ENCODE measurements at regions not wholly inside any gene's neighbourhood (a gene's known extent, or its start where the extent isn't known, plus 50 kb on each side); places are given as distances from the start of the nearest gene placed in this dataset.

GRCh38 chr16:86996081-86996480, 321.1 kb downstream of the C16orf95 start:
- H3K4me2 ChIP-seq (ENCODE audit: low read length): no peak overlapping the region
- no peaks in the 10 kb centered on the region for H3K79me2 ChIP-seq (ENCODE audit: low read length)
- no peaks in the 10 kb centered on the region for H3K4me1 ChIP-seq (ENCODE audit: low read length)
- H3K36me3 ChIP-seq (replicated peaks; ENCODE audit: low read depth, low read length): no peaks in the 10 kb centered on the region
- no peak overlapping the region for H2AFZ ChIP-seq (ENCODE audit: low read depth, low read length)
- no peak for TF ChIP-seq CTCF (IDR thresholded peaks at IDR 0.05; ENCODE audit: low read depth, low read length)
- TF ChIP-seq EZH2phosphoT487 (IDR thresholded peaks at IDR 0.05; ENCODE audit: low read depth): no peak
- H3K4me3 ChIP-seq (ENCODE audit: low read length): no peak overlapping the region
- no peaks in the 10 kb centered on the region for H4K20me1 ChIP-seq (ENCODE audit: insufficient read depth, low read length)
- H3K9me3 ChIP-seq (ENCODE audit: insufficient read depth, low read length): no peaks in the 10 kb centered on the region
- H3K27ac ChIP-seq (ENCODE audit: low read length): no peak overlapping the region
- no peak overlapping the region for H3K9ac ChIP-seq (ENCODE audit: low read length)
- no peaks in the 10 kb centered on the region for H3K27me3 ChIP-seq (ENCODE audit: low read depth, low read length)

DNA sequence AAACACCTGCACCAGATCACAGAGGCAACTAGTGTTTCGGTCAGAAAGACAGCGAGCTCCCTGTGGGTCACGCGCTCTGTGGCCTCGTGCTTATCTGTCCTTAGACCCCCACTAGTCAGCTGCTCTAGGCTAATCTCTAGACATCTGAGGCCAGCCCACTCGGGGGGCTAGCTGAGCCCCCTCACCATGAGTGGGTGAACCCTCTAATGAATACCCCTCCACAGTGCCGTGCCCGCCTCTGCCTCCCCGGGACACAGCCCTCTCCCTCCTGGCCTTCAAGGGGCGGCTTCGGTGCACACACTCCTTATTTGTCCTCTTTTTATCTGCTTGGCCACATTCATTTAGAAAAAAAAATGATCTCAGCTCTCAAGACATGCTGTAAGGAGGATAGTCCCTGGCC, 320.1 kb downstream of the C16orf95 start:
- Histone ChIP-seq H3K27ac (ENCODE audit: low read length) (no peak overlapping the region), H4K20me1 (ENCODE audit: insufficient read depth, low read length) (no peaks in the 10 kb centered on the region), H3K36me3 (replicated peaks; ENCODE audit: low read depth, low read length) (no peaks in the 10 kb centered on the region), H3K79me2 (ENCODE audit: low read length) (no peaks in the 10 kb centered on the region), H2AFZ (ENCODE audit: low read depth, low read length) (no peak overlapping the region), H3K4me1 (ENCODE audit: low read length) (no peaks in the 10 kb centered on the region), H3K27me3 (ENCODE audit: low read depth, low read length) (no peaks in the 10 kb centered on the region), H3K9ac (ENCODE audit: low read length) (no peak overlapping the region), H3K4me2 (ENCODE audit: low read length) (no peak overlapping the region), H3K9me3 (ENCODE audit: insufficient read depth, low read length) (no peaks in the 10 kb centered on the region), H3K4me3 (ENCODE audit: low read length) (no peak overlapping the region)
- no peak for TF ChIP-seq EZH2phosphoT487 (IDR thresholded peaks at IDR 0.05; ENCODE audit: low read depth)
- no peak for TF ChIP-seq CTCF (IDR thresholded peaks at IDR 0.05; ENCODE audit: low read depth, low read length)

- no peaks in the 10 kb centered on the region for H3K79me2 ChIP-seq (ENCODE audit: low read length)
- H3K27ac ChIP-seq (ENCODE audit: low read length): no peak overlapping the region
- no peak overlapping the region for H3K4me3 ChIP-seq (ENCODE audit: low read length)
- H3K9ac ChIP-seq (ENCODE audit: low read length): no peak overlapping the region
- no peak overlapping the region for H2AFZ ChIP-seq (ENCODE audit: low read depth, low read length)
- no peaks in the 10 kb centered on the region for H3K4me1 ChIP-seq (ENCODE audit: low read length)
- no peaks in the 10 kb centered on the region for H3K27me3 ChIP-seq (ENCODE audit: low read depth, low read length)
- no peaks in the 10 kb centered on the region for H3K36me3 ChIP-seq (replicated peaks; ENCODE audit: low read depth, low read length)
- no peaks in the 10 kb centered on the region for H4K20me1 ChIP-seq (ENCODE audit: insufficient read depth, low read length)
- no peaks in the 10 kb centered on the region for H3K9me3 ChIP-seq (ENCODE audit: insufficient read depth, low read length)
- no peak overlapping the region for H3K4me2 ChIP-seq (ENCODE audit: low read length)
- TF ChIP-seq CTCF (IDR thresholded peaks at IDR 0.05; ENCODE audit: low read depth, low read length) (no peak), EZH2phosphoT487 (IDR thresholded peaks at IDR 0.05; ENCODE audit: low read depth) (no peak)
Observed at GRCh38 chr16:86998196-86999001, 318.8 kb downstream of the C16orf95 start.

DNA sequence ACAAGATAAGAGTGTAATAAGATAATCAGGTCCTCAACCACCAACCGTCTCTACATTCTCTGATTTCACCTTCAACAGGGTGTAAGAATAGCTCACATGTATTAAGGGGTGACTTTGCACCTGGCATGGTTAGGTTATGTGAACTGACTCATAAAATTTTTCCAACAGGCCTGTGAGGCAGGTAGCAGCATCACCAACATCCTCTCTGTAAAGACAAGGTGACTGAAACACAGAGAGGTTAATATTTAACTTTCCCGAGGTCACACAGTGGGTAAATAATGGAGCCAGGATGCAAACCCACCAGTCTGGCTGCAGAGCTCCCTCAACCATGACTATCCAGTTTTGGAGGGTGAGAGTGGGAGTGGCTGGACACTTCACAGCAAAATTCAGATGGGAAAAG, 317.2 kb downstream of the C16orf95 start:
- Histone ChIP-seq H3K36me3 (replicated peaks; ENCODE audit: low read depth, low read length) (no peaks in the 10 kb centered on the region), H3K4me1 (ENCODE audit: low read length) (no peaks in the 10 kb centered on the region), H3K27me3 (ENCODE audit: low read depth, low read length) (no peaks in the 10 kb centered on the region), H3K9ac (ENCODE audit: low read length) (no peak overlapping the region), H3K4me3 (ENCODE audit: low read length) (no peak overlapping the region), H3K79me2 (ENCODE audit: low read length) (no peaks in the 10 kb centered on the region), H3K27ac (ENCODE audit: low read length) (no peak overlapping the region), H3K4me2 (ENCODE audit: low read length) (no peak overlapping the region), H2AFZ (ENCODE audit: low read depth, low read length) (no peak overlapping the region), H4K20me1 (ENCODE audit: insufficient read depth, low read length) (no peaks in the 10 kb centered on the region), H3K9me3 (ENCODE audit: insufficient read depth, low read length) (no peaks in the 10 kb centered on the region)
- no peak for TF ChIP-seq EZH2phosphoT487 (IDR thresholded peaks at IDR 0.05; ENCODE audit: low read depth)
- TF ChIP-seq CTCF (IDR thresholded peaks at IDR 0.05; ENCODE audit: low read depth, low read length): no peak
